ENCODE measurements at regions not wholly inside any gene's neighbourhood (a gene's known extent, or its start where the extent isn't known, plus 50 kb on each side); places are given as distances from the start of the nearest gene placed in this dataset.

DNA sequence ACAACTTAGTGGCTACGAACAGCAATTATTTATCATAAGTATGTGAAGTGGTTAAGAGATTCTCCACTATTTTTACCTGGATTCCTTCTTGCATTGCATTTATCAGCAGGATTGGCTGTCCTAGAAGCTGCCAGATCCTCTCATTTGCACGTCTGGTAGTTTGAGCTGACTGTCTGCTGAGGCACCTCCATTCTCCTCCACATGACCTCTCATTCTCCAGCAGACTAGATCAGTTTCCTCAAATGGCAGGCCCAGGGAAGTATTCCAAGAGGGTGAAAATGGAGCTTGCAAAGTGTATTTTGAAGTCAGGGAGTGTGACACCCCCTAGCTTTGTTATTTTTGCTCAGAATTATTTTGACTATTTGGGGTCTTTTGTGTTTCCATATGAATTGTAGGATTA is 870.1 kb downstream of the CDH11 start:
- 62% methylated on average over 2 of the region's 2 CpGs for WGBS, 2 donors

DNA sequence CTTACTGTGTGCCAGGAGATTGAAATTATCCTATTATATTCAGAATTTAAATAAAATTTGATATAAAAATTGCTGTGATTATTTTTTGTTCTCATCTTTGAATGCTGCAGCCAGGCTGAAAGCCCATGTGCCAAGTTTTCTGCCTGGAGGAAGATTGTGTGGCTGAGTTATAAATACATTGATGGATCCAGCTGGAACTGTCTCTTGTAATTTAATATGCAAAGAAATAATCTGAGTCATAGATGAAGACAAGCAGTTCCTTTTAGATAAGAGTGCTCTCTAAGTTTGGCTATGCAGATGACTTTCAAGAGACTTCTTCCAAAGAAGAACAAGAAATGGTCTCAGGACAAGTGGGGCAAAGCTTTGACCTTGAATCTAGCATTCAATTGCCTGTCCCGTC is 871.0 kb downstream of the CDH11 start:
- 50 to 51% methylated on average over 1 of the region's 1 CpG for WGBS, 2 donors
- intact Hi-C loops (cut with DNase I) = no loop called here
- ATAC-seq = no peak

More for the DNA sequence above, 870.1 kb downstream of the CDH11 start:
- Histone ChIP-seq H3K4me1 (no peaks in the 10 kb centered on the region), H3K9me3 (no peaks in the 10 kb centered on the region), H3K4me3 (no peak overlapping the region), H3K27ac (no peak overlapping the region), H3K27me3 (no peaks in the 10 kb centered on the region), H3K36me3 (no peaks in the 10 kb centered on the region)
- ATAC-seq (no peak), FAIRE-seq (no peak), DNase-seq (no peak)
- TF ChIP-seq, protein P1, sequence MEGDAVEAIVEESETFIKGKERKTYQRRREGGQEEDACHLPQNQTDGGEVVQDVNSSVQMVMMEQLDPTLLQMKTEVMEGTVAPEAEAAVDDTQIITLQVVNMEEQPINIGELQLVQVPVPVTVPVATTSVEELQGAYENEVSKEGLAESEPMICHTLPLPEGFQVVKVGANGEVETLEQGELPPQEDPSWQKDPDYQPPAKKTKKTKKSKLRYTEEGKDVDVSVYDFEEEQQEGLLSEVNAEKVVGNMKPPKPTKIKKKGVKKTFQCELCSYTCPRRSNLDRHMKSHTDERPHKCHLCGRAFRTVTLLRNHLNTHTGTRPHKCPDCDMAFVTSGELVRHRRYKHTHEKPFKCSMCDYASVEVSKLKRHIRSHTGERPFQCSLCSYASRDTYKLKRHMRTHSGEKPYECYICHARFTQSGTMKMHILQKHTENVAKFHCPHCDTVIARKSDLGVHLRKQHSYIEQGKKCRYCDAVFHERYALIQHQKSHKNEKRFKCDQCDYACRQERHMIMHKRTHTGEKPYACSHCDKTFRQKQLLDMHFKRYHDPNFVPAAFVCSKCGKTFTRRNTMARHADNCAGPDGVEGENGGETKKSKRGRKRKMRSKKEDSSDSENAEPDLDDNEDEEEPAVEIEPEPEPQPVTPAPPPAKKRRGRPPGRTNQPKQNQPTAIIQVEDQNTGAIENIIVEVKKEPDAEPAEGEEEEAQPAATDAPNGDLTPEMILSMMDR (IDR thresholded peaks at IDR 0.05) = no peak
- intact Hi-C loops (cut with DNase I) = no loop called here

GRCh38 chr16:64242492-64242891 is 879.4 kb downstream of the CDH11 start:
- no peaks in the 10 kb centered on the region for H3K9me3 ChIP-seq
- no peak for FAIRE-seq
- WGBS, 2 donors = 63 to 69% methylated on average over 6 of the region's 6 CpGs

More for the DNA sequence above, 871.0 kb downstream of the CDH11 start:
- Histone ChIP-seq H3K4me1 (no peaks in the 10 kb centered on the region), H3K36me3 (no peaks in the 10 kb centered on the region), H3K4me3 (no peak overlapping the region), H3K27ac (no peak overlapping the region), H3K9me3 (no peaks in the 10 kb centered on the region), H3K27me3 (no peaks in the 10 kb centered on the region)
- TF ChIP-seq, protein P1 (IDR thresholded peaks at IDR 0.05) = no peak
- FAIRE-seq (no peak), DNase-seq (no peak)

GRCh38 chr16:64240586-64240985 is 881.3 kb downstream of the CDH11 start:
- Histone ChIP-seq H3K36me3 (no peaks in the 10 kb centered on the region), H3K27me3 (no peaks in the 10 kb centered on the region), H3K4me1 (no peaks in the 10 kb centered on the region), H3K4me3 (no peak overlapping the region), H3K27ac (no peak overlapping the region), H3K9me3 (no peaks in the 10 kb centered on the region)
- ATAC-seq = no peak
- no peak for DNase-seq
- no peak for FAIRE-seq
- TF ChIP-seq, protein P1 (IDR thresholded peaks at IDR 0.05) = no peak
- intact Hi-C loops (cut with DNase I) = no loop called here

More at GRCh38 chr16:64242492-64242891, 879.4 kb downstream of the CDH11 start:
- Histone ChIP-seq H3K4me1 (no peaks in the 10 kb centered on the region), H3K36me3 (no peaks in the 10 kb centered on the region), H3K27me3 (no peaks in the 10 kb centered on the region), H3K27ac (no peak overlapping the region), H3K4me3 (no peak overlapping the region)
- TF ChIP-seq, protein P1 (IDR thresholded peaks at IDR 0.05) = no peak
- DNase-seq = no peak
- no peak for ATAC-seq
- intact Hi-C loops (cut with DNase I) = no loop called here

DNA sequence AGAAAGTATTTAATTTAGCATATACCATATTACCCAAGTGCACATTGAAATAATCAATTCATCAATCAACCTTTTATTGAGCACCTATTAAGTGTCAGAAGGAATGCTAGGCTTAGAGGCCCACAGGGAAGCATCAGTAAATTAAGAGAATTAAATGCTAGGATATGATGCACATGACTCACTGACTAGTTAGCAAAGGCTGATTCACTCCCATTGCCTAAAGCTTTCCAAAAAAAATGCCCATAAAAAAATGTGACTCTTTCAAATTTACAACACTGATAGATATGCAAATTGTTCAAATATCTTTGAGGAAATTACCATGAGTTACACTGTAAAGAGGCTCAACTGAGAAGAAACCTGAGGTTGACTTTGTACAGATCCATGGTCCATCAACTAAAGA is 883.3 kb downstream of the CDH11 start:
- H3K36me3 ChIP-seq = no peaks in the 10 kb centered on the region
- H3K9me3 ChIP-seq = no peaks in the 10 kb centered on the region
- no peak overlapping the region for H3K4me3 ChIP-seq
- intact Hi-C loops (cut with DNase I) = no loop called here
- no peak for DNase-seq
- TF ChIP-seq, protein P1 (IDR thresholded peaks at IDR 0.05) = no peak
- H3K27ac ChIP-seq = no peak overlapping the region
- no peak for ATAC-seq
- H3K4me1 ChIP-seq = no peaks in the 10 kb centered on the region
- no peak for FAIRE-seq
- no peaks in the 10 kb centered on the region for H3K27me3 ChIP-seq

Measured in pancreas (tissue), 10 donors.